ENCODE measurements at regions not wholly inside any gene's neighbourhood (a gene's known extent, or its start where the extent isn't known, plus 50 kb on each side); places are given as distances from the start of the nearest gene placed in this dataset.
"Not testable (repeated sequence)": the region's sequence is repeated elsewhere in the genome, so short reads cannot be mapped to it uniquely, and the experiment has no call there.

- not testable (repeated sequence) for TF ChIP-seq CTCF (conservative IDR thresholded peaks at IDR 0.05); ZFX (IDR thresholded peaks at IDR 0.05)
Observed at GRCh38 chr3:150270444-150270843, 137.7 kb upstream of the TSC22D2 start.

Measured in C4-2B (cell line).